IPS-18a (cell line): ENCODE measurements at regions not wholly inside any gene's neighbourhood (a gene's known extent, or its start where the extent isn't known, plus 50 kb on each side); places are given as distances from the start of the nearest gene placed in this dataset.
"Not testable (repeated sequence)": the region's sequence is repeated elsewhere in the genome, so short reads cannot be mapped to it uniquely, and the experiment has no call there.

Experiments
- H3K27ac ChIP-seq: one replicate; pipeline ENCODE4 v1.5.1; 2013; ENCODE audit warnings: low read length
- H3K27me3 ChIP-seq: one replicate; pipeline ENCODE4 v1.6.1; 2013; ENCODE audit warnings: mild to moderate bottlenecking, low read length; ENCODE audit not compliant: control insufficient read depth, insufficient read depth
- H3K36me3 ChIP-seq: one replicate; pipeline ENCODE4 v1.6.1; 2013; ENCODE audit warnings: low read depth, low read length; ENCODE audit not compliant: control insufficient read depth
- H3K4me1 ChIP-seq: one replicate; pipeline ENCODE4 v1.6.1; 2013; ENCODE audit warnings: low read depth, low read length; ENCODE audit not compliant: control insufficient read depth
- H3K4me3 ChIP-seq: one replicate; pipeline ENCODE4 v1.5.1; 2013; ENCODE audit warnings: low read length
- H3K9ac ChIP-seq: one replicate; pipeline ENCODE4 v1.6.1; 2013; ENCODE audit warnings: mild to moderate bottlenecking, low read length, moderate library complexity
- H3K9me3 ChIP-seq: one replicate; pipeline ENCODE4 v1.6.1; 2013; ENCODE audit warnings: low read depth, low read length; ENCODE audit not compliant: control insufficient read depth

DNA sequence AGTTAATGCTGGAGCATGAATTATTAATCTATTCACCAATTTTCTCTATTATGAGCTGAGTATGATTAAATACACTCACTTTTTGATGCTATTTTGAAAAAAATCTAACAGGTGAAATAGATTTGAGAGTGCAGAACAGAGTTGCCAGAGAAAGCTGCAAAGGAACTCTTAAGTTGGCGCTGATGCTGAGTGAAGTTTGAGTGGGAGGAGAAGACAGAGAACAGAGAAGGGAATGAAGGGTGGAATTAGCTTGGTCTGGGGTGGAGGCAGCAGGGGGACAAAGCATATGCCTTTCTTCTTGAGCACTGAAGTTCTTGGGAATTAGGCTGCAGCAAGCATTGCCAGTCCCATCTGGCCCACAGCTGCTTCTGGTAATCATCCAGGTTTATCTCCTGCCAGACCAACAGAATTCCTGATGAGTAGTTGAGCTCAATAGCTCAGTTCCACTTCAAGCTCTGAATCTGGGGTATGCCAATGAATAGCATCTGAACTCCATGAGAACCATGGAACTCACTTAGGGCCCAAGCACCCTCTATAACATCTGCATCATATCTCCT, 290.1 kb downstream of the HINT1 start:
- H3K4me1 ChIP-seq: no peaks in the 10 kb centered on the region
- no peaks in the 10 kb centered on the region for H3K27me3 ChIP-seq
- H3K9ac ChIP-seq: no peak overlapping the region
- no peak overlapping the region for H3K27ac ChIP-seq
- no peak overlapping the region for H3K4me3 ChIP-seq
- no peaks in the 10 kb centered on the region for H3K36me3 ChIP-seq
- no peaks in the 10 kb centered on the region for H3K9me3 ChIP-seq

DNA sequence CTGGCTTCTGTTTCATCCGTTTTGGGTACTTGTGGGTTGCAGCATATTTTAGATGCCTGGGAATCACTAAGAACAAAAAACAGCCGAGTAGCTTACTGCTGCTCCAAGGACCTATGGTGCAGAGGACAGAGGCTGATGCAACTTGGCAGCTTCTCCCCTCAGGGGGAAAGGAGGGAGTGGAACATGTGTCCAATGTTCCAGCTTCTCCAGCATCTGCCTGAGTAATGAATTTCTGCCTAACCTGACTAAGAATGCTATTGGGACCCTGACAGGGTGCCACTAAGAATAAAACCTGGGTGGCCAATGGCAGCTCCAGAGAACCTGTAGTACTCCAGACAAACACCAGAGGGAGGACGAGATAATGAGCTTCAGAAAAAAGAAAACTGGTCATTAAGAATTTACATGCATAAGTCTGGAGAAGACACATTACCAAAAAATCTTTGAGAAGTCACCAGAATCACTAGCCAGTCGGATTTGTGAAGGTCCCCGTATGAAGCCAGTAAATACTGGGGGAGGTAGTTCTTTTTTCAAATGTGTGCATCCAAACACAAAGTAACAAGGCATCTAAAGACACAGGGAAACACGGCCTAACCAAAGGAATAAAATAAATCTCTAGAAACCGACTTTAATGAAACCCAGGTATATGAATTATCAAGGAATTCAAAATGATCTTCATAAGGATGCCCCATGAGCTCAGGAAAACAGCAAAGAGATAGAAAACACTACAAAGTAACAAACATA, 293.5 kb downstream of the HINT1 start:
- H3K4me3 ChIP-seq: no peak overlapping the region
- no peaks in the 10 kb centered on the region for H3K9me3 ChIP-seq
- H3K27ac ChIP-seq: no peak overlapping the region
- no peaks in the 10 kb centered on the region for H3K27me3 ChIP-seq
- H3K4me1 ChIP-seq: peaks cover 5% of the 10 kb centered on the region
- no peaks in the 10 kb centered on the region for H3K36me3 ChIP-seq
- no peak overlapping the region for H3K9ac ChIP-seq

DNA sequence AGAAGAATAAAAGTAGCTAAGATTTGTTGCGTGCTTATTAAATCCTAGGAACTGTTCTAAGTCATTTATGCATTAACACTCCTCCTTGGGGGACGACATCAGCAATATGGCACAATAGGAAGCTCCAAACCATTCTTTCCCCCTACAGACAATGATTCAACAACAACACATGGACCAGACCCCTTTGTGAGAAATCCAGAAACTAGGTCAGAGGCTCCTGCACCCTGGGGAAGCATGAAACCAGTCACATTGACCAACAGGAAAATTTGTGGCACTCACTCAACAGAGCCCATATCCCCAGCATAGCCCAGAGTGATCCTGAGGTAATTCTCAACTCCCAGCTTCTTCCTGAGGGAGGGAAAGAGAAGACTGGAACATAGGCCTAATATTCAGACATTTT, 294.4 kb downstream of the HINT1 start:
- no peak overlapping the region for H3K9ac ChIP-seq
- peaks cover 5% of the 10 kb centered on the region for H3K4me1 ChIP-seq
- H3K27me3 ChIP-seq: no peaks in the 10 kb centered on the region
- no peak overlapping the region for H3K27ac ChIP-seq
- H3K36me3 ChIP-seq: no peaks in the 10 kb centered on the region
- no peaks in the 10 kb centered on the region for H3K9me3 ChIP-seq
- H3K4me3 ChIP-seq: no peak overlapping the region

DNA sequence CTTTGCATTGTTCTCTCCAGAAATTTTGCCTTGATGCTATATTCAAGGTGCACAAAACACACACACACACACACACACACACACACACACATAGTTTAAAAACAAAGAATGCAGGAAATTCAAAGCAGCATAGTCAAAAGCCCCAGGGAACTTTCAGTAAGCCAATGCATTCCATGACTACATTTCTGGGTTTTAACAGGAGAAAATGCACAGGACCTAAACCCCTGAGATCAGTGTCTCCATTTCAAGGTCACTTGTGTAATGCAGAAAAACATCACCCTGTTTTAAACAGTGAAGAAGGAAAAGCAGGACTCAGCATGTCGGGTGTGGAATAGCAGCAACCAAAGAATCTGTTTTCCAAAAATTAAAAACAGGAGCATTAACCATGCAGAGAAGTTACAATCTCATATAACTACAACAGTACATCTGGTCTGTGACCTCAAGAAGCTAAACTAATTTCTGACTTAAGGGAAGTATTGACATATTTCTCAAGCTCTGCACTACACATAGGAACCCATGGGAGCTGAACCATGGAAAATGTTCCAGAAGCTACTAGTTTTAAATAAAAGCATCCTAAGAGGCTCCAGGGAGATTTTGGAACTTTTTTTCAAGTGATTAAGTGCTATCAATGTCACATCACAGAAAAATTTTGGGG, 296.7 kb downstream of the HINT1 start:
- H3K27ac ChIP-seq: no peak overlapping the region
- H3K9ac ChIP-seq: no peak overlapping the region
- H3K36me3 ChIP-seq: no peaks in the 10 kb centered on the region
- no peaks in the 10 kb centered on the region for H3K9me3 ChIP-seq
- no peak overlapping the region for H3K4me3 ChIP-seq
- peaks cover 5% of the 10 kb centered on the region for H3K4me1 ChIP-seq
- no peaks in the 10 kb centered on the region for H3K27me3 ChIP-seq

DNA sequence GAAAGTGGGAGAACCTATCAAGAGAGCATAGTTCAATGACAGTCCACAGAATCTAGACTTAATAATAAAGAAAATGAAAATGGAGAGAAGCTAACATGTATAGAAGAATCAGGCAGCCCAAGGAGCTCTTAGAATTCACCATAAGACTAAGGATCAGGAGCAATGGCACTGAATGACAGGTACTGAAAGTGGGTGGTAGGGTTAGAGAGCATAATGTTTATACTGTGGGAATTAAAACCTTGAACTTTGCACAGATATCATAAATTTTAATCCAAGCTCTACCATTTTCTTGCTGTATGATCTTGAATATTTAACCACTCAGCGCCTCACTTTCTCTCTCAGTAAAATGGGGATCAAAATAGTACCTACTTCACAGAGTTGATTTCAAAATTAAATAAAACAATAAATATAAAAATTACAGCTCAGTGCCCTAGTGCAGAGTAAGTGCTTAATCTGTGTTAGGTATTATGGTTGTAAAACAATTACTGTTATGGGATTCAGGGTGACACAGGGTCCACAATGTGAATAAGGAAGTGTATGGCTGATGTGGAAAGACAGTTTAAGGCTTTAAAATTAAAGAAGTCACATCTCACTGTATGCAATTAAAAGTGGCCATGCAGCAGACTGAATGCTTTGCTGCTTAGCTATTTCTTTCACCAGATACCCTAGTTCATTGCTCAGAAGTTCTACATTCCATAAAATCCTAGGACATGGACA, 319.8 kb downstream of the HINT1 start:
- no peak overlapping the region for H3K4me3 ChIP-seq
- H3K9me3 ChIP-seq: no peaks in the 10 kb centered on the region
- H3K27ac ChIP-seq: no peak overlapping the region
- no peak overlapping the region for H3K9ac ChIP-seq
- H3K27me3 ChIP-seq: no peaks in the 10 kb centered on the region
- H3K36me3 ChIP-seq: no peaks in the 10 kb centered on the region
- H3K4me1 ChIP-seq: no peaks in the 10 kb centered on the region

DNA sequence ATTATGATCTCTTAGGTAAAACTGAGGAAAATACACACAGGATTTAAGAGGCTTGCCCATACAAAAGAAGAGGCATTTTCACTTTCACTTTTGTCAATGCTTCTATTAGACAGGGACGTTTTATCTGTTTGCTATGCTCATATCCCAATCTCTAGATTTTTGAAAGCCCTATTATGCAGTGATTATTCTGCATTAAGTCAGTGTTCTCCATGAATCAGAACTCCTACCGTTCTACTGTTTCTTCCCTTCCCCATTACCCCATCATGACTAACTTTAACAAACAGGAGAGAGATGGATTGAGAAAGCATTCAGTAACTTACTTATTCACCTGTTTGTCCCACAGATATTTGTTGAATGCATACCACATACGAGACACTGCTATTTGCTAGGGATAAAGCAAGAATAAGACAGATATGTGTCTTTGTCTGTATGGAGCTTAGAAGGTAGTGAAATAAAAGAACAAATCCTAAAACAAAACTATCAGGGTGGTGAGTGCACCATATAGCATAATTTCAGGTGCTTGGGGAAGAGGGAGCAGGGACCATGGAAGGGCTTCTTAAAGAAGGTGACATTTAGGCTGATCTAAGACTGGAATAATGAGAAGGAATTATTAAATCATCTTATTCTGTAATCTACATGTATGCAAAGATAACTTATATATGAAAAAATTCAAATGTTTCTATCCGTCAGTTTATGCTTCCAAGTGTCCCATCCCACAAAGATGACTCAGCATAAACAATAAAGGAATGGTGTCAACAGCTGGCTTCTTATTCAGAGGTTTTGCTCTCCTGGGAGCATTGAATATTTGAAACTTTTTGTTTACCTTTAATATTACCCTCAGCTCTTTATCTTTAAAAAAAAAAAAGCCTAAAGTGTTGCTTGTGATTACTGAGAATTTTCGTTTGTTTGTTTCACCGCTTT, 328.1 kb downstream of the HINT1 start:
- no peak overlapping the region for H3K9ac ChIP-seq
- H3K4me3 ChIP-seq: no peak overlapping the region
- no peak overlapping the region for H3K27ac ChIP-seq

DNA sequence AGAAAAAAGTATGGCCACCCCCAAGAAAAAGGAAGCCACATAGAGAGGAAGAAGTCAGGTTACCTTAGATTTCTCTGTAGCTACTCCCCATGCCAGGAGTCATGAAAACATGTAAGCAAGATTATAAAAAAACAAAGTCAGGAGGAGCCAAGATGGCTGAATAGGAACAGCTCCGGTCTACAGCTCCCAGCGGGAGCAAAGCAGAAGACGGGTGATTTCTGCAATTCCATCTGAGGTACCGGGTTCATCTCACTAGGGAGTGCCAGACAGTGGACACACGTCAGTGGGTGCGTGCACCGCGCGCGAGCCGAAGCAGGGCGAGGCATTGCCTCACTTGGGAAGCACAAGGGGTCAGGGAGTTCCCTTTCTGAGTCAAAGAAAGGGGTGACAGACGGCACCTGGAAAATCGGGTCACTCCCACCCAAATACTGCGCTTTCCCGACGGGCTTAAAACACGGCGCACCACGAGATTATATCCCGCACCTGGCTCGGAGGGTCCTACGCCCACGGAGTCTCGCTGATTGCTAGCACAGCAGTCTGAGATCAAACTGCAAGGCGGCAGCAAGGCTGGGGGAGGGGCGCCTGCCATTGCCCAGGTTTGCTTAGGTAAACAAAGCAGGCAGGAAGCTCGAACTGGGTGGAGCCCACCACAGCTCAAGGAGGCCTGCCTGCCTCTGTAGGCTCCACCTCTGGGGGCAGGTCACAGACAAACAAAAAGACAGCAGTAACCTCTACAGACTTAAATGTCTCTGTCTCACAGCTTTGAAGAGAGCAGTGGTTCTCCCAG, 347.3 kb downstream of the HINT1 start:
- not testable (repeated sequence) for H3K27me3 ChIP-seq, H3K4me3 ChIP-seq, H3K9me3 ChIP-seq, H3K36me3 ChIP-seq, H3K27ac ChIP-seq, H3K4me1 ChIP-seq, H3K9ac ChIP-seq

More for the DNA sequence above, 328.1 kb downstream of the HINT1 start:
- Histone ChIP-seq H3K9me3 (no peaks in the 10 kb centered on the region), H3K36me3 (no peaks in the 10 kb centered on the region), H3K4me1 (no peaks in the 10 kb centered on the region), H3K27me3 (no peaks in the 10 kb centered on the region)

DNA sequence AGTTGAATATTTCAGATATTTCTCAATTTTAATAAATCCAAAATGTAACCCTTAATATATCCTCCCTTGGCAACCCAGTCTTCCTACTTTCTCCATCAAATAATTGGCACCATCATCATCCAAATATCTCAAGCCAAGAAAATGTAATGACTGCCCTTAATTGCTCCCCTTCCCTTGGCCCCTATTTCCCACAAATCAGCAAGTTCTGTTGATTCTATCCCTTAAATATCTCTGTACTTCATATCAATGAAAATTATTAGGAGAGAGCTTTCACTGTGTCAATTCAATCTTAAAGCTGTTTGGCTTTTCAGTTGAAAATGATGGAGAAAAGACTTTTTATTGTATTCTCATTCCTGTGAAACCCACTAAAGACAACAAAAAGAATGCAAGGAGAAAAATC, 349.8 kb downstream of the HINT1 start:
- H3K4me3 ChIP-seq: no peak overlapping the region
- H3K36me3 ChIP-seq: no peaks in the 10 kb centered on the region
- H3K27me3 ChIP-seq: no peaks in the 10 kb centered on the region
- no peak overlapping the region for H3K9ac ChIP-seq
- no peaks in the 10 kb centered on the region for H3K4me1 ChIP-seq
- no peak overlapping the region for H3K27ac ChIP-seq
- no peaks in the 10 kb centered on the region for H3K9me3 ChIP-seq

DNA sequence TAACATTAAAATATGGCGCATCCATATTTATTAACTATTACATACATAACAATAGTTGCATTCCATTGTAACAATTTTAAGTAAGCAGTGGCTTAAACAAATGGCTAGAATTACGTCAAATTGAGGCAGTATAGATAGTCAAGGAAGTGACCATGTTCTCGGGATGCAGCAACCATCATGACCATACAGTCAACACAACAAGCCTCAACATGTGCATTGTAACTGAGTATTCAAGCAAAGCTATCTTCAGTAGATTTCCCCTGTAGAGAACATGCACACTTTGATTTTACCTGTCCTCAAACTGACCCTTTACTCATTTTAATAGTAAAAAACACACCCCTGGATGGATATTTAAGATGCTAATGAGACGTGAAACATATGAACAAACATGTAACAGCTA, 356.4 kb downstream of the HINT1 start:
- H3K27me3 ChIP-seq: no peaks in the 10 kb centered on the region
- H3K9me3 ChIP-seq: no peaks in the 10 kb centered on the region
- H3K4me1 ChIP-seq: peaks cover 3% of the 10 kb centered on the region
- H3K27ac ChIP-seq: no peak overlapping the region
- H3K4me3 ChIP-seq: no peak overlapping the region
- no peak overlapping the region for H3K9ac ChIP-seq
- no peaks in the 10 kb centered on the region for H3K36me3 ChIP-seq

DNA sequence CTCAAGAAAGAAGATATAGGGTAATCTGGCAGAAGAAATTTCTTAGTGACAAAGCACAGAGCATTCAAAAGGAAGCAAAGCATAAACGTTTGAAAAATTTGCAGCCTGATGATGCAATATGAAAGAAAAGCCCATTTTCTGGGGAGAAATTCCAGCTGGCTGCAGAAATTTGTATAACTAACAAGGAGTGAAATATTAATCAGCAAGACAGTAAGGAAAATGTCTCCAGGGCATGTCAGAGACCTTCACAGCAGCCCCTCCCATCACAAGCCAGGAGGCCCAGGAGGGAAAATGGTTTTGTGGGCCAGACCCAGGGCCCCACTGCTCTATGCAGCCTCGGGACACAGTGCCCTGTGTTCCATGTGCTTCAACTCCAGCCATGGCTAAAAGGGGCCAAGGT, 359.4 kb downstream of the HINT1 start:
- Histone ChIP-seq H3K9ac (no peak overlapping the region), H3K36me3 (no peaks in the 10 kb centered on the region), H3K27me3 (no peaks in the 10 kb centered on the region), H3K4me3 (no peak overlapping the region), H3K4me1 (peaks cover 3% of the 10 kb centered on the region), H3K9me3 (peaks cover 7% of the 10 kb centered on the region), H3K27ac (no peak overlapping the region)
